Glomerular visceral epithelial cell (primary cell): ENCODE measurements at regions not wholly inside any gene's neighbourhood (a gene's known extent, or its start where the extent isn't known, plus 50 kb on each side); places are given as distances from the start of the nearest gene placed in this dataset.

Source experiments
- DNase-seq: peaks from one replicate; pipeline ENCODE4 v3.0.0-alpha.2; 2016; ENCODE audit errors: extremely low spot score

DNA sequence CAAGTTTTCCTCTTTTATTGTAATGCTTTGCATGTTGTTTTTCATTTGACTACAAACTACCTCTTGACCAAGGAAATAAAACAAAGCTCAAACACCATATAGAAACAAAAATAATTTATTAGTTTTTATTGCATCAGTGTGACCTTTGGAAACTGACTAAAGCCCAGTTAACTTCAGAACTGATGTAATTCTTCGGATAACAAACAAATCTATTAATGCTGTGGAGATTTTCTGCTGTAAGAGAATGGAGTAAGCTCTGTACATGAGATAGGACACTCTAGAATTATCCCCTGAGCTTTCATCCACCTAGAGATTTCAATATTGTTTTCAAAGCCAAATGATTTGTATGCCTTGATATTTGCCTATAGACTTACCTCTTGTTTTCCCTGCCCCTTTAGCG lies 154.0 kb upstream of the KCNK2 start:
- no peak for DNase-seq

DNA sequence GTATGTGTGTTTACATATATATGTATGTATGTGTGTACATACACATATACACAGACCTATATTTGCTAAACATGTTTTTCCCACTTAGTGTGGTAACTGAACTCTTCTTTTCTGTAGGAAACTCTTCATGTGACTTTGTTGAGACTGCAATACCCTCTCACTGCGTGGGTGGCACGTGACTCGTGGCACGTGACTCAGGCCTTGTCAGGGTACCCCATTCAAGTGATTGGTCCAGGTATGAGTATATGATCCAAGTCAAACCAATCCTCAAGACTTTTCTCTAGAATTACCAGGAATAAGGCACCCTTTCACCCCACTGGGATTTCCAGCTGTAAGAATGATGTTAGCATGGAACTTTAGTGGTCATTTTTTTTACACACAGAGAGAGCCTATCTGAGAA lies 149.2 kb upstream of the KCNK2 start:
- DNase-seq, result no peak

DNA sequence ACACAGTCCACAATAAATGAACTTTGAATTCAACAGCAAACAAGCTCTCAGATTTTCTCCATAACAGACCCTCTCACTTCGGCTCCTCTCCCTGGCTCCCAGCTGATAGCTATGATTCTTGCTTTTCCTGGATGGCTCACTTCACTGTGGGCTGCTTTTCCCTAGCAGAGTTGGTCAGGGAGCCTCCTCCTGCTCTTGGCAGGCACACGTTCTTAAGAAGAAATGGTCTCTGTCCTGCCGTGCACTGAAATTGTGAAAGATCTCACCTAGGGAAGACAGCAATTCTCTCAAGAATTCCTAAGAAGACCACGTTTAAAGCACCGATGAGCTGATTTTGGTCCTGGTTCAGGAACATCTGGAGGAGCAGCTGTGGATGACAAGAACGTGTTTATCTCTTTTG lies 148.5 kb upstream of the KCNK2 start:
- DNase-seq, result no peak

DNA sequence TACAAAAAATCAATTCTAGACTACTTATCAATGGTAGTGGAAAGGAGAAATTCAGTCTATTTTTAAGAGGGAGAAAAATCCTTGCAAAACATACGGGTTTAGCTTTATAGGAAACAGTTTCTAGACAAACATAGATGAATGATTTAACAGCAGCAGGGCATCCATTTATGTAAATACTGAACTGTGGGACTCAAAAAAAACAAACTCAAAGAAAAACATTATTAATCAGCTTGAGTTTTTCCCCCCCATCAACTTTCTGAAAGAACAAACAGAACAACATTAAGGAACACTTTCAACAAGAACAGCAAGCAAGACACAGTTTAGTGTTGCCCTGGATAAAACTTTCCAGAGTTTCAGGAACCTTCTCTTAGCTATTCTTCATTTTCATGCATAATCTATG lies 147.3 kb upstream of the KCNK2 start:
- DNase-seq, result no peak

DNA sequence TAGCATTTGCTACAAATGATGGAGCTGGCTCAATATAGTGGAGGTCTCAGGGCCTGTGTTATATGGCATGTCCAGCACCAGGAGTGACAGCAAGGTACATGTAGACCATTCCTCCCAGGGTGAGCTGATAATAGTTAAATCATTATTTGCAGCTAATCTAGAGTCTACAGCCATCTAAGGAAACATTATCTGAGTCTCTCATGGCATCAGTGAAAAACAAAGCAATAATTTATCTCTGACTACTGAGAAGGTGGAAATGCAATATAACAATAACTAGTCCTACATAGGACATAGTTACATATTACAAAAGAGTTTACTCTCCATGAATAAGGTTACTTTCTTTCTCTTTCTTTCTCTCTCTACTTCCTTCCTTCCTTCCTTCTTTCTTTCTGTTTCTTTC lies 143.4 kb upstream of the KCNK2 start:
- DNase-seq, result no peak

DNA sequence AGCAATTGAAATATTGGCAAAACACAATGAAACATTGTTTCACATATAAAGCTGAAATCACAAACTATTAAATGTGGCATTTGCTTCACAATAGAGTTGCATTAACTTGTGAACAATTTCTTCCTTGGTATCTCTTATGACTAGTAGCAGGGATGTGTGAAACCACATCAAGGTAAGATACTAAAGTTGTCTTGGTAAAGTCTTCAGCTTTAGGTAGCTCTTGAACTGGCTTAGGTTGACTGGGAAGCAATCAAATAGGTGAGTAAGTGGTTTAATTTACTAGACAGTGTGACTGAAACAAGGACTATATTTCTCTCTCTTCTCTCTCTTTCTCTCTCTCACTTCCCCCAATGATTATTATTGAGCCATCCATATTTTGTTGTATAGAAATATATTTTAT lies 141.5 kb upstream of the KCNK2 start:
- DNase-seq, result no peak

DNA sequence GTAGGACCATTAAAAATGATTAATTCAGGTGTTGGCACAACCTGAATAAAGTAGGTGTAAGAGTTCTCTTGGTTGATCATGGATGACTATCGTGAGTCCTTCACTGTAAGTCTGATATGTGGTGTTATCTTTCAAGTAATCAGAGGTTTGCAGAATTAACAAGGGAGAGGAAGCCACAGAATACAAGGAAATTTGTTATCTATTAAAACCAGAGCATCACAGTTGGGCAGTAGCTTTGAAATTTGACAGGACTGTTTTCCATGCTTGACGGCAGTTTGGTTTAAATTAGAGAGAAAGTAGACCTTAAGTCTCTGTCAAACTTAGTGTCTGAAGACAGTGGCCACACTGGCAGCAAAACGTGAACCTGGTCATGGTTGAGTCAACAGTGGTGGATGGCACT lies 139.5 kb upstream of the KCNK2 start:
- DNase-seq, result no peak

DNA sequence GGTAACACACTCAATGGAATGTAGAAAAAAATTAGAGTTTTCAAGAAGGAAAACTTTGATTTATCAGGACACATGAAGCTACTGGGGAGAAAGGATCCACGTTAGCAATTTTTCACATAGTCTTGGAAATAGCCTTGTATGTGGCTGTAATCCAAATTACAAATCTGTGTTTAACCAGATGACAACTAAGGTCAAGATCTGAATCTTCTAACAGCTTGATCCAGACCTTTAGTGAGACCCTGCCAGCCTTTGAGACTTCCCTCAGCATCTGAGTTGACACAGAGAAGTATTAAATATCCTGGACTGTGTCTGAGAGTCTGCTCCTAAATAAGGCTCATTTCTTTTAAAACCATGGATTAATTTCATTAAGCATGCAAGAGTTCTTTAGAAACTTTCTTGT lies 135.9 kb upstream of the KCNK2 start:
- no peak for DNase-seq

DNA sequence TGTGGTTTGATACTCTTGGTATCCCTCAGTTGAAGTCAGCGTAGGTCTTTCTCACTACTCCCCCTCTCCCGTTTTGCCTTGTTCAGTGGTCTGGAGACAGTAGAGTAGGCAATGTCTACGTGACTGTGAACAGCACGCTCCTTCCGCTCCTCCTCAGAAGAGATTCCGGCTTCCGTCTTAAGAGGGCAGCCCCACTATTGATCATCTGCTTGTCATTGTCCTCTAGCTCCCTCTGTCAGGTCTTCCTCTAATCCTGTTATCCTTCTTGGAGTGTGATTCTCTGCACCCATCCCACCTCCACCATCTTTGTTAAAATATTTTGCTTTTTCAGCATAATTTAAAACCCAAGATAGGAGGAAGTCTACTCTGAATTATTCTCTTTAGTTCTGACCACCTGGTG lies 129.9 kb upstream of the KCNK2 start:
- DNase-seq, result no peak

DNA sequence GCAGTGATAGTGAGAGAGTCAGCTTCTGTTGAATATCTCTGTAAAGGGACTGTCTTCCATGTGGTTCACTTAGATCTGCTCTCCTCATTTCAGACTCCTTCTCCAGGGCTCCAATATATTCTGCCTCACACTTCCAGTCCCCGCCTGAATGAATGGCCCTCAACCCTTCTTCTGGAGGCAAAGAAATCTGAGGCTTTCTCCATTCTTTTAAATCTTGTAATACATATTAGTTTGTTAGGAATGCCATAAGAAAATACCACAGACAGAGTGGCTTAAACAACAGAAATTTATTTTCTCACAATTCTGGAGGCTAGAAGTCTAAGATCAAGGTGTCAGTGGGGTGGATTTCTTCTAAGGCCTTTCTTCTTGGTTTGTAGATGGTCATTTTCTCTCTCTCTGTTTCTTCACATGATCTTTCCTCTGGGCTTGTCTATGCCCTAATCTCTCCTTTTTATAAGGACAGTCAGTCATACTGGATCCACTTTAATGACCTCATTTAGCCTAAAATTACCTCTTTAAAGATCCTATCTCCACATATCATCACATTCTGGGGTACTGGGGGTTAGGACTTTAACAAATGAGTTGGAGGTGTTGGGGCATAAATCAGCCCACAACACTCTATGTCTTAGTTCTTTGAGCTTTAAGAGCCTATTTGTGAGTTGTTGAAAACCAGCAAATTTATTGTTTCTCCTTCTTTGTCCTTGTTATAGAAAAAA lies 128.5 kb upstream of the KCNK2 start:
- DNase-seq, result no peak

DNA sequence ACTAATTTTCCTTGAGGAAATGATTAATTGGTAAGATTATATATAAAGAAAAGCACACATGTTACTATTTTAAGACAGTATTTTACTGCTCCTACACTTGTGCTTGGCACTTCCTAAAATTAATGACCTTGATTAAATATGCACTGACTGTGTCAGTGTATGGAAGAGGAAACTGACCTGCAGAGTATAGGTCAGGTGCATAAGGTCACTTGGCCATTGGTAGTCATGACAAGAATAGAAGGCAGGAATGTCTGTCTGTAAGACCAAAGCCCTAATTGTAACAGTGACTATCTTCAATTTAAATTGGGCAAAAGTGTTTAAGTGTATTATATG lies 128.0 kb upstream of the KCNK2 start:
- DNase-seq, result no peak

DNA sequence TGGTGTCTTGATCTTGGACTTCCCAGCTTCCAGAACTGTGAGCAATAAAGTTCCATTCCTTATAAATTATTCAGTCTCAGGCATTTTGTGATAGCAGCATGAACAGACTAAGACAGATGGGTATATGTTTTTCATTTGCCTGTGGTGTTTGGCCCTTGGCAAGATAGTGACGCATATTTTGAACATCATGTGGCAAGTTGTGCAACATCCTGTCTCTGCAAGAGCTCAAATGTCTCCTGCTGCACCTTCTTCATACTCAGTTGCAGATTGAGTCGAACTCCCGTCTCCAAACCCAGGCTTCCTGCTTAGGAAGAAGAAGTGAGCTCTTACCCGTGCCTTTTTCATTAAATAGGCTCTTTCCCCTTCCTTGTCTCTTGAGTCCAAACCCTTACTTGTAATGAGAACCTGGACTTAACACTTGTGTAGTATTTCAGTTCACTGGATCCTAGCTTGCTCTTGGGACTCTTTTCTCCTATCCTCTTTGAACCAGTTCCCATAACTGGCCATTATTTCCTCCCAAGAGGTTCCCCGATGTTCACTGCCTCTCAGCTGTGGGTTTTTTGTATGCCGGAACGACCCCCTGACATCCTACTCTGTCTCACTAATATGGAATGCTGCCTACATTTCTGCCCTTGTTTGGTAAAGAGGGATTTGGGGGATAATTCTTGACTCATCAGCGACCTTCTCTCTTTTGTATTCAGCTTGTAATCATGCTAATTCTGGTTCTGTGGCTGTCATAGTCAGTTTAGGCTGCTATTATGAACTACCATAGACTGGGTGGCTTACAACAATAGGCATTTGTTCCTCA lies 125.0 kb upstream of the KCNK2 start:
- DNase-seq, result peak; percentile 61

DNA sequence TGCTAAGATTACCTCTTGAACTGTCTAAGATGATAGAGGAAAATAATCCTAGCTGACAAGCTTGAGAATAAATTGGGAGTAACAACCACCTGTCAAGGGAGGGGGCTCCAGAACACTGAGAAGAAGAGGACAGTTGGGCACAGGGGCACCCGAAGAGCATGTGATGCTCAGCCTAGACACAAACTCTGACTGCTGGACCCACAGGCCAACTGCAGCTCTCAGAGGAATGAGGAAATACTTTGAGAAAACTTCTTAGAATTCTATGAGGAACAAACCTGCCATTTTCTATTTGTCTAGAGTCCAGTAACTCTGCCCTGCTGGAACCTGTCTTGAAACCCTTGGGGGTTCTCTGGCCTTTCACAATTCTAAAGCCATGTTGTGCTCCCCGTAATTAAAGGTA lies 124.1 kb upstream of the KCNK2 start:
- no peak for DNase-seq

DNA sequence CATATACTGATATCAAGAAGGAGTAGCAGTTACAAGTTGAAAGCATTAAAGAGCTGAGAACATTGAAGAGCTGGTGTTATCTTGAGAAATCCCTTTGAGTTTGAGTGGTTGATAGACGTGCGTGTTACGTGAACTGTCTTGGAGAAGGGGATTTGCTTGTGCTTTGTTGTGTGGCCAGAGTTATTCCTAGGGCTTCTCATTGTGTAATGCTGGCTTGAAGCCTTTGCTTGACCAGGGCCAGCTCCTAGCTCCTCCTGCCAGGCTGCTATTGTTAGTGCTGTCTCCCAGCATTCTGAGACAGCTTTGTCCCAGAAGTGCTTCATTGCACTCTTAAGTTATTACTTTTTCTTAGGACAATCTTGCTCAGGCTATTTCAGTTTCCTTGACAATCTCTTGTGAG lies 116.2 kb upstream of the KCNK2 start:
- no peak for DNase-seq

DNA sequence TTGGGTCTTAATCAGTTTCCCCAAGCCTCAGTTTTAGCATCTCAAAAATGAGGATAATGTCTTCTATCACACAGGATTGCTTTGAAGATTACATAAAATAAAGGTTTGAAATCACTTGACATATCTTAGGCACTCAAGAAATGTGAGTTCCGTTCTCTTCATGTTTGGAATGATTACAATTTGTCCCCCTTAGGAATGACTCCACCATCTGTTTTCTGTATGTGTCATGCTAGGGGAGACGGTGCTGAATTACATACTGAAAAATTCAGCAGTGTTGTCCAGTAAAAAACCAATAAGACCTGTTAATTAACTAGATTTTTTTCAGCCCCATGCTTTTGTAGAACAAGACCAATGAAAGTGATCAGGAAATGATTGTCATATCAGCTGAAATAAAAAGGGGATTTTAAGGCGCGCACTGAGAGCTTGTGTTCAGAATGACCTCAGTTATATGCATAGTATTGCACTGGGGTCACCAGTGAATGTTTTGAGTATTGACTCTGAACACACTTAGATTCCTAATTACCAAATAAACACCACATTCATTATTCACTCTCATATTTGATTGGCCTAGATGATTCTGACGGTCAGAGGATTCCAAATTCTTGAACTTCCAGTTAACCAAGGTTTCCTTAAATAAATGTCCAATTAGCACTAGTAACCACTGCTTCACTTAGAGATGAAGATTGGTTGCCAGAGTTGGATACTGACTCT lies 114.5 kb upstream of the KCNK2 start:
- DNase-seq, result no peak

DNA sequence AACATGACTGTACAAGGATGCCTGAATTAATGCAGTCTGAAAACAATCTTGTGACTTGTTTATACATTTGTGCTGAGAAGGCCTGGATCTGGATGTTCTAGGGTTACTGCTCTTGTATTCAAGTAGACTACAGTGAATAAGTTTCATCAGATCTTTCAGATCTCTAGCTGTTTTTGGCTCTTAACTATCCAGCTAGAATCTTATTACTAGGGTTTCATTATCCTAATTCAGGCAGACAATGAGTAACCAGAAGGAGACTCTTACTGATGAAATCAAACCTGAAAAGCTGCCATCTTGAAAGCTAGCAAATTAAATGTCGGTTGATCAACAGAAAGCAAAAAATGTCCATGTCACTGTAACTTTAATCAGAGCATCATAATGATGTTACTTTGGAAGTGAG lies 112.5 kb upstream of the KCNK2 start:
- DNase-seq, result no peak

DNA sequence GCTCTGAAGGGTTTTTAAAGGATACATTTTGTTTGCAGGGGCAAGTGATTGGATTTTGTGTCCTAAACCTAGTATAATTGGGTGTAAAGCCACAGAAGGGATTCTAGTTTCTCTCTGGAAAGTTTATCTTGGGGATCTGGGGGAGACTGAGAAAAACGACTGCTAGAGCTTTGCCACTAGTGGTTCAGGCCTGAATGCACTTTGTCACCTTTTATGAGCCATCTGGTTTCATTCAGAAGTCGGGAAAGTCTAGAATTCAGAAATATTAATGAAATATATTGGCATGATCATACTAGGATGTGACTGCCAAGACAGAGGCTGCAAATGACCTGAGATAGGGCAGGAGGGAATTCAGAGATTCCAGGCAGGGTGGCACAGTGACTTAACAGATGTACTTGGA lies 111.5 kb upstream of the KCNK2 start:
- DNase-seq, result no peak

DNA sequence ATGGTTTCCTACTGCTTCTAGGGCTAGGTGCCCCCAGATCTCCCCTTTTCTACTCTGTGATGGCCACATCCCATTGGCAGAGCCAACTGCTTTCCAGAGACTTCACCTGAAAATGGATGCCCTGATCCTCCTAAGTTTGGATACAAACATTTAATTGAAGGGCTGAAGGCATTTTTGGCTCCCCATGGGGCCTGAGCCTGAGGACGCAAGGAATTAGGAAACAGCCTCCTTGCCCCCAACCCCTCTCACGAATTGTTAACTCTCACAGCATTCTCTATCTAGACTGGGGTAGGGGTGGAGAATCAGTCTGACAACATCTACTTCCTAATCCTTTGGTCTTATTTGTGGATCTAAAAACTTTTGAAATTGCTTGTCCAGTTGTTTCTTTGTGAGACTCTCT lies 108.5 kb upstream of the KCNK2 start:
- DNase-seq, result no peak

DNA sequence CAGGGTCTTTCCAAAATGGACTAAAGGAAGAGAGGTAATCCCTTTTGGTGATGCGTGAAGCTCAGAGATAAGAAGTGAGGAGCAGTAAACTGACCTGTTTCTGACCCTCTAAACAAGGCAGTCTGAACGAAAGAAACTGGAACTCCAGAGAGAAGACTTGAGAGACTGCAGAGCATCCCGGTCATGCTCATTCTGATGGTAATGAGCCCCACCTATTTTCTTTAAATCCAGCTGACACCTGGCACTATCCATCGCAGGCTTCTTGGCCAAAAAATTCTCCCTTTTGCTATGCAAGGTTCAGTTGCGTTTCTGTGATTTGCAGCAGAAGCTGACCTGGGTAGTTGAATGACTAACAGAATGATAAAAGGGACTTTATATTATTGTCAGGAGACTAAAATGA lies 105.9 kb upstream of the KCNK2 start:
- no peak for DNase-seq

DNA sequence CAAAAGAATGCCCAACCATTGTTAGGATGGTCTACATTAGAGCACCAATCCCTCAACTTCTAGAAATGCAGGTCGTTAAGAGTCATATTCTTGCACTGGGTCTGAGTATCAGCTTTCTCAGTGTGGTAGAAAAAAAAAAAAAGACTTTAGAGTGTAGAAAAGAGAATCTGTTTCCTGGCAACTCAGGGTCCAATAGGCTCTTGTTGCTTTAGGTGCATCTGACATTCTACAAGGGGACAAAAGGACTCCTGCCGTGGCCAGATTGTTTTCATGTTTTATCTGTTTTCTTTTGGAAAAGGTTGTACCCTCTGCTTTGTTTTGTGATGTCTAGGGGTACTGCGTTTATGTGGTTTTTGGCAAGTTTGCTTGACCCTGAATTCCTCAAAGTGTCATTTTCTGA lies 105.4 kb upstream of the KCNK2 start:
- no peak for DNase-seq

DNA sequence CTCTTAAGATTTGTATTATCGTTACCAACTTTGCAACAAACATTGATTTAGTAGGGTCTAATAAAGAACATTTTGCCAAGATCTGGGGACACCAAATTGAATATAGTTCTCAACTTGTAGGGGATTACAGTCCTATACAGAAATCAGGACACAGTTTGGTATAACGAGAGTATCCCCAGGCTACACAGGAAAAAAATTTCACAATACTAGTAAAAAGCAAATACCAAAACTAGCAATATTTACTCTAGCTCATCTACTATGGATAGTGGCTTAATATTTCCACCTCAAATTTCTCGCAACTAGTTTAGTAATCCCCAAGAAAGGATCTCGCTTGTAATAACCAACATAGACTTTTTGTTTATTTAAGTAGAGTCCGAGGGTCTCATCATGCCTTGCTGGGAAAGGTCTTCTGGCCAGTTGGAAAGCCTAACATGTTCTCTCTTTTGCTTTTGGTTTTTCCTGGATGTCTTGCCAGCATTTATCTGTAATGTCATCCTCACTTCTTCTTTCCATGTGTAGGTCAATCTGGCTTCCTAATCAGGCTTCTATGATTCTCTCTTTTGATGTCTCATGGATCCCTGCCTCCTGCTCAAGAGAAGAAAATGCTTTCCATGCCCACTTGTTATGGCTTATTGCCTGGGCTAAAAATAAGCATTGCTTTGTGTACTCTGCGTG lies 104.7 kb upstream of the KCNK2 start:
- no peak for DNase-seq

DNA sequence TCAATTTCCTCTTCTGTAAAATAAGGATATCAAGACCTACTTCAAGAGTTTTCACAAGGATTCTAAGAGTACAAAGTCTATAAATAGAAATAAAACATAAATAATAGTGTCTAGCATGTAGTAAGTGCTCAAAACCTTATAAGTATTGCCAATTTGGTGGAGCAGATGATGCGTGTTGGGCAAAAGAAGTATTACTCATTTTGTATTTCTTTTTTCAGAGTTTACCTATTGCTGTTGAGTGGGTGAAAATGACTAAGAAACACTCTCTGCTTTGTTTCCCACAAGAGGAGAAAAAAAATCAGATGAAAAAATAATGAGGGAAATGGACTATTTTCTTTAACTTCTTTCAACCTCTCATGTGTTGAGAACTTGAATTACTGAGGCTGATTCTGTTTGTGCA lies 103.3 kb upstream of the KCNK2 start:
- DNase-seq, result no peak

DNA sequence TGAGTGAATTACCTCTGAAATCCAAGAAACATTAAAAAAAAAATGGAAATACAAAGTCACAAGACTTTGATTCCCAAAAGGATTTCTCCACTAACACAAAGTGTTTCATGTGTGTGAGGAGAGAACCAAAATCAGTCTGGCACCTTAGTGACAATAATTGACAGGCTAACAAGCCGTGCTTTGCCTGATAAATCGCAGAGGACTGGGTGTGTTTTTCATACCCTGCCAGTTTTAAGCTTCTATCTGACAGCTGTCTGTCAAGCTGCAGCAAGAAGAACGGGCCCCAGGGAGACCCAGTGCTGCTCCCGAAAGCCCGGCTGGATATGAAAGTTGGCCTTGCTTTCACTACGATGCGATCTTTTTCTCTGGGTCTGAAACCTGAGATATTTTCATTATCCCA lies 101.6 kb upstream of the KCNK2 start:
- no peak for DNase-seq
